Thoracic aorta (tissue), 2 donors: ENCODE measurements at regions not wholly inside any gene's neighbourhood (a gene's known extent, or its start where the extent isn't known, plus 50 kb on each side); places are given as distances from the start of the nearest gene placed in this dataset.
"Not testable (repeated sequence)": the region's sequence is repeated elsewhere in the genome, so short reads cannot be mapped to it uniquely, and the experiment has no call there.

ENCODE experiments used
- ATAC-seq: fragments of 150-250 bp; one replicate; pipeline ENCODE4 v1.8.0; 2017; ENCODE audit warnings: low read depth; ENCODE audit not compliant: insufficient number of reproducible peaks, low FRiP score
- DNase-seq: peaks from one replicate; pipeline ENCODE4 v3.0.0-alpha.2; 2020; ENCODE audit warnings: low spot score
- H3K27ac ChIP-seq, 2 donors: fragments of 200-600 bp; sonication (generic); 1 replicate in 1 of 2; 2 replicates in 1 of 2; pipeline ENCODE4 v1.5.1; 2016; ENCODE audit warnings: mild to moderate bottlenecking in 2 of 2, moderate library complexity in 2 of 2
- H3K27me3 ChIP-seq: fragments of 200-600 bp; sonication (generic); replicated peaks from 2 replicates; pipeline ENCODE4 v1.6.0; 2016; ENCODE audit warnings: mild to moderate bottlenecking; ENCODE audit not compliant: insufficient read depth
- H3K36me3 ChIP-seq: fragments of 200-600 bp; sonication (generic); one replicate; pipeline ENCODE4 v1.5.1; 2016
- H3K4me1 ChIP-seq, 2 donors: fragments of 200-600 bp; sonication (generic); 1 replicate in 1 of 2; 2 replicates in 1 of 2; pipeline versions ENCODE4 v1.5.1 to v1.6.0; 2016; ENCODE audit warnings: low read depth in 2 of 2, mild to moderate bottlenecking in 1 of 2; ENCODE audit not compliant: control insufficient read depth in 1 of 2
- H3K4me3 ChIP-seq: fragments of 200-600 bp; sonication (generic); 2 replicates; pipeline ENCODE4 v1.5.1; 2016; ENCODE audit warnings: mild to moderate bottlenecking
- H3K9me3 ChIP-seq: fragments of 200-600 bp; sonication (generic); 2 replicates; pipeline ENCODE4 v1.5.1; 2016
- CTCF ChIP-seq: fragments of 200-600 bp; sonication (generic); IDR thresholded peaks from one replicate; pipeline ENCODE4 v1.5.1; 2019; ENCODE audit warnings: antibody characterized with exemption

- H3K9me3 ChIP-seq: no peaks in the 10 kb centered on the region
- ATAC-seq (no peak), DNase-seq (no peak)
- H3K4me1 ChIP-seq: peaks cover 0 to 6% of the 10 kb centered on the region in 2 donors
- H3K27ac ChIP-seq: no peak overlapping the region
- H3K4me3 ChIP-seq: no peak overlapping the region
- no peak for TF ChIP-seq CTCF
- no peaks in the 10 kb centered on the region for H3K27me3 ChIP-seq
- no peaks in the 10 kb centered on the region for H3K36me3 ChIP-seq
Observed at GRCh38 chrX:13195340-13195739, 124.5 kb downstream of the ATXN3L start.

GRCh38 chrX:13194291-13195103 lies 125.4 kb downstream of the ATXN3L start:
- TF ChIP-seq CTCF: no peak
- no peaks in the 10 kb centered on the region for H3K36me3 ChIP-seq
- H3K27me3 ChIP-seq: no peaks in the 10 kb centered on the region
- H3K27ac ChIP-seq: no peak overlapping the region
- no peak for ATAC-seq
- no peak for DNase-seq
- no peaks in the 10 kb centered on the region for H3K9me3 ChIP-seq
- H3K4me3 ChIP-seq: no peak overlapping the region
- H3K4me1 ChIP-seq: peaks cover 0 to 6% of the 10 kb centered on the region in 2 donors

- peaks cover 0 to 6% of the 10 kb centered on the region in 2 donors for H3K4me1 ChIP-seq
- no peak for ATAC-seq
- no peak for TF ChIP-seq CTCF
Observed at GRCh38 chrX:13190051-13190450, 129.8 kb downstream of the ATXN3L start.

GRCh38 chrX:13189380-13189779 lies 130.5 kb downstream of the ATXN3L start:
- no peak for TF ChIP-seq CTCF
- Histone ChIP-seq H3K4me3 (no peak overlapping the region), H3K27ac (no peak overlapping the region), H3K9me3 (no peaks in the 10 kb centered on the region), H3K36me3 (no peaks in the 10 kb centered on the region), H3K27me3 (no peaks in the 10 kb centered on the region), H3K4me1 (no peaks in the 10 kb centered on the region)
- DNase-seq: no peak
- ATAC-seq: no peak

More at GRCh38 chrX:13190051-13190450, 129.8 kb downstream of the ATXN3L start:
- Histone ChIP-seq H3K4me3 (no peak overlapping the region), H3K36me3 (no peaks in the 10 kb centered on the region), H3K27me3 (no peaks in the 10 kb centered on the region), H3K27ac (no peak overlapping the region), H3K9me3 (no peaks in the 10 kb centered on the region)
- no peak for DNase-seq

- ATAC-seq (no peak), DNase-seq (no peak)
- no peaks in the 10 kb centered on the region for H3K27me3 ChIP-seq
- no peak overlapping the region for H3K27ac ChIP-seq
- no peaks in the 10 kb centered on the region for H3K36me3 ChIP-seq
- no peaks in the 10 kb centered on the region for H3K9me3 ChIP-seq
- no peak for TF ChIP-seq CTCF
- H3K4me3 ChIP-seq: no peak overlapping the region
- no peaks in the 10 kb centered on the region for H3K4me1 ChIP-seq
Observed at GRCh38 chrX:13188731-13189309, 131.0 kb downstream of the ATXN3L start.

GRCh38 chrX:13186643-13187042 lies 133.2 kb downstream of the ATXN3L start:
- not testable (repeated sequence) for H3K4me1 ChIP-seq, H3K27me3 ChIP-seq, H3K4me3 ChIP-seq, ATAC-seq, DNase-seq, H3K36me3 ChIP-seq, H3K27ac ChIP-seq, H3K9me3 ChIP-seq
